ENCODE measurements at regions not wholly inside any gene's neighbourhood (a gene's known extent, or its start where the extent isn't known, plus 50 kb on each side); places are given as distances from the start of the nearest gene placed in this dataset.

GRCh38 chr1:34412598-34413370 lies 236.1 kb downstream of the C1orf94 start:
- TF ChIP-seq CTCF (IDR thresholded peaks at IDR 0.05; ENCODE audit: insufficient read depth, low read length, poor library complexity, severe bottlenecking) (no peak), EZH2phosphoT487 (conservative IDR thresholded peaks at IDR 0.05; ENCODE audit: low read length) (no peak)

Measured in SU-DHL-6 (cell line).